KG1 (cell line): ENCODE measurements at regions not wholly inside any gene's neighbourhood (a gene's known extent, or its start where the extent isn't known, plus 50 kb on each side); places are given as distances from the start of the nearest gene placed in this dataset.

Source experiments
- DNase-seq: peaks from one replicate; lab custom pipeline; 2025; lab: John Stamatoyannopoulos, UW

GRCh38 chr9:84174486-84174885 lies 166.1 kb downstream of the SLC28A3 start:
- no peak for DNase-seq

- DNase-seq, result no peak
Observed at GRCh38 chr9:84177407-84177806, 163.2 kb downstream of the SLC28A3 start.

GRCh38 chr9:84179531-84179930 lies 161.0 kb downstream of the SLC28A3 start:
- no peak for DNase-seq

- DNase-seq, result no peak
Observed at GRCh38 chr9:84187090-84187489, 153.5 kb downstream of the SLC28A3 start.

GRCh38 chr9:84189904-84190303 lies 150.7 kb downstream of the SLC28A3 start:
- no peak for DNase-seq

- DNase-seq, result no peak
Observed at GRCh38 chr9:84190411-84190810, 150.1 kb downstream of the SLC28A3 start.

- no peak for DNase-seq
Observed at GRCh38 chr9:84206801-84207370, 133.7 kb downstream of the SLC28A3 start.

- no peak for DNase-seq
Observed at GRCh38 chr9:84207491-84207951, 133.0 kb downstream of the SLC28A3 start.

GRCh38 chr9:84212246-84212645 lies 128.3 kb downstream of the SLC28A3 start:
- DNase-seq, result no peak

- no peak for DNase-seq
Observed at GRCh38 chr9:84212982-84213381, 127.6 kb downstream of the SLC28A3 start.

GRCh38 chr9:84216151-84216550 lies 124.4 kb downstream of the SLC28A3 start:
- DNase-seq, result no peak

- DNase-seq, result no peak
Observed at GRCh38 chr9:84218322-84218721, 122.2 kb downstream of the SLC28A3 start.

- no peak for DNase-seq
Observed at GRCh38 chr9:84224246-84224645, 116.3 kb downstream of the SLC28A3 start.
